ENCODE measurements at regions not wholly inside any gene's neighbourhood (a gene's known extent, or its start where the extent isn't known, plus 50 kb on each side); places are given as distances from the start of the nearest gene placed in this dataset.
A peak's percentile ranks its signal among the peaks of the same experiment; 100 is the strongest.
"Not testable (repeated sequence)": the region's sequence is repeated elsewhere in the genome, so short reads cannot be mapped to it uniquely, and the experiment has no call there.

GRCh38 chr2:12020833-12021469 lies 274.5 kb downstream of the LPIN1 start:
- no peak for DNase-seq (ENCODE audit: low read depth, low spot score)

- DNase-seq (ENCODE audit: low read depth, low spot score) = not testable (repeated sequence)
Measured at GRCh38 chr2:12024197-12024907, 277.9 kb downstream of the LPIN1 start.

GRCh38 chr2:12027136-12027535 lies 280.7 kb downstream of the LPIN1 start:
- no peak for DNase-seq (ENCODE audit: low read depth, low spot score)

GRCh38 chr2:12031866-12032265 lies 285.4 kb downstream of the LPIN1 start:
- no peak for DNase-seq (ENCODE audit: low read depth, low spot score)

- no peak for DNase-seq (ENCODE audit: low read depth, low spot score)
Measured at GRCh38 chr2:12032398-12032797, 286.0 kb downstream of the LPIN1 start.

GRCh38 chr2:12032975-12033374 lies 286.5 kb downstream of the LPIN1 start:
- no peak for DNase-seq (ENCODE audit: low read depth, low spot score)

- DNase-seq (ENCODE audit: low read depth, low spot score) = no peak
Measured at GRCh38 chr2:12033494-12033893, 287.1 kb downstream of the LPIN1 start.

GRCh38 chr2:12034382-12034781 lies 287.9 kb downstream of the LPIN1 start:
- no peak for DNase-seq (ENCODE audit: low read depth, low spot score)

- no peak for DNase-seq (ENCODE audit: low read depth, low spot score)
Measured at GRCh38 chr2:12035029-12035720, 288.7 kb downstream of the LPIN1 start.

GRCh38 chr2:12035956-12036639 lies 289.7 kb downstream of the LPIN1 start:
- DNase-seq (ENCODE audit: low read depth, low spot score) = no peak

- no peak for DNase-seq (ENCODE audit: low read depth, low spot score)
Measured at GRCh38 chr2:12036640-12036983, 290.2 kb downstream of the LPIN1 start.

- DNase-seq (ENCODE audit: low read depth, low spot score) = no peak
Measured at GRCh38 chr2:12037301-12037700, 290.9 kb downstream of the LPIN1 start.

- no peak for DNase-seq (ENCODE audit: low read depth, low spot score)
Measured at GRCh38 chr2:12041236-12041635, 294.8 kb downstream of the LPIN1 start.

GRCh38 chr2:12043131-12043530 lies 296.7 kb downstream of the LPIN1 start:
- DNase-seq (ENCODE audit: low read depth, low spot score) = no peak

GRCh38 chr2:12044857-12045256 lies 298.4 kb downstream of the LPIN1 start:
- DNase-seq (ENCODE audit: low read depth, low spot score) = no peak

- DNase-seq (ENCODE audit: low read depth, low spot score) = no peak
Measured at GRCh38 chr2:12045864-12046291, 299.4 kb downstream of the LPIN1 start.

- DNase-seq (ENCODE audit: low read depth, low spot score) = no peak
Measured at GRCh38 chr2:12046641-12047040, 300.2 kb downstream of the LPIN1 start.

- DNase-seq (ENCODE audit: low read depth, low spot score) = no peak
Measured at GRCh38 chr2:12047761-12048160, 301.3 kb downstream of the LPIN1 start.

- no peak for DNase-seq (ENCODE audit: low read depth, low spot score)
Measured at GRCh38 chr2:12048550-12048949, 302.1 kb downstream of the LPIN1 start.

- DNase-seq (ENCODE audit: low read depth, low spot score) = peak; percentile 70
Measured at GRCh38 chr2:12050396-12050795, 304.0 kb downstream of the LPIN1 start.

- no peak for DNase-seq (ENCODE audit: low read depth, low spot score)
Measured at GRCh38 chr2:12051831-12052230, 305.4 kb downstream of the LPIN1 start.

- no peak for DNase-seq (ENCODE audit: low read depth, low spot score)
Measured at GRCh38 chr2:12052796-12053195, 306.4 kb downstream of the LPIN1 start.
